Esophagus squamous epithelium (tissue), 4 donors: ENCODE measurements at regions not wholly inside any gene's neighbourhood (a gene's known extent, or its start where the extent isn't known, plus 50 kb on each side); places are given as distances from the start of the nearest gene placed in this dataset.

Experiments used
- POLR2A ChIP-seq, 4 donors: fragments of 450-650 bp; IDR thresholded peaks; one replicate each; pipeline ENCODE4 v1.6.1; 2017; ENCODE audit warnings: antibody characterized with exemption in 4 of 4, mild to moderate bottlenecking in 4 of 4, moderate library complexity in 3 of 4
- TF ChIP-seq, protein P1 (sequence below), 6 experiments: fragments of 450-650 bp in 4 of 6; fragments of 200-600 bp in 2 of 6; sonication (generic) in 2 of 6; IDR thresholded peaks; one replicate each; pipeline ENCODE4 v1.5.1; 2016 to 2019; ENCODE audit warnings: antibody characterized with exemption in 6 of 6, mild to moderate bottlenecking in 4 of 6, moderate library complexity in 4 of 6

DNA sequence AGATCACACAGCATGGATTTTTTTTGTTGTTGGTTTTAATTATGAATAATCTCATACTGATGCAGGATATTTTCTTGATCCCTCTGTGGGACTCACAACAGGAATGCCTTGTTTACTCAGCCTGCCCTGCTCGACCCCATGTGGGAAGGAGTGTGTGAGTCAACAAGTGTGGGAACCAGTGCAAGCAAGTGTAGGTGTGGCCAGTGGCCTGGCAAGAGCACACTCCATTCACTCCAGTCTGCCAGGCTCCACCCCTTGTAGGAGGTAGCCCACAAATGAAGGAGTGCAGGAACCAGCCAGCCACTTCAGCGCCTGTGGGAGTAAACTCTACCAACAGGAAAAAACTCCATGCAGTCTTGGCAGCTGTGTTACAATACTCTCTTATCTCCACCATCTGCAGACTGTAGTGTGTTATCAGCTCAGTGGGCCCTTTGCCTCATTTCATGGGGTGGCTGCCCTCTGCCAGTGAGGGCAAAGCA lies 393.6 kb downstream of the OTOL1 start:
- TF ChIP-seq, protein P1, sequence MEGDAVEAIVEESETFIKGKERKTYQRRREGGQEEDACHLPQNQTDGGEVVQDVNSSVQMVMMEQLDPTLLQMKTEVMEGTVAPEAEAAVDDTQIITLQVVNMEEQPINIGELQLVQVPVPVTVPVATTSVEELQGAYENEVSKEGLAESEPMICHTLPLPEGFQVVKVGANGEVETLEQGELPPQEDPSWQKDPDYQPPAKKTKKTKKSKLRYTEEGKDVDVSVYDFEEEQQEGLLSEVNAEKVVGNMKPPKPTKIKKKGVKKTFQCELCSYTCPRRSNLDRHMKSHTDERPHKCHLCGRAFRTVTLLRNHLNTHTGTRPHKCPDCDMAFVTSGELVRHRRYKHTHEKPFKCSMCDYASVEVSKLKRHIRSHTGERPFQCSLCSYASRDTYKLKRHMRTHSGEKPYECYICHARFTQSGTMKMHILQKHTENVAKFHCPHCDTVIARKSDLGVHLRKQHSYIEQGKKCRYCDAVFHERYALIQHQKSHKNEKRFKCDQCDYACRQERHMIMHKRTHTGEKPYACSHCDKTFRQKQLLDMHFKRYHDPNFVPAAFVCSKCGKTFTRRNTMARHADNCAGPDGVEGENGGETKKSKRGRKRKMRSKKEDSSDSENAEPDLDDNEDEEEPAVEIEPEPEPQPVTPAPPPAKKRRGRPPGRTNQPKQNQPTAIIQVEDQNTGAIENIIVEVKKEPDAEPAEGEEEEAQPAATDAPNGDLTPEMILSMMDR (IDR thresholded peaks at IDR 0.05) = no peak
- TF ChIP-seq POLR2A (IDR thresholded peaks at IDR 0.05) = no peak
